Skin of body (tissue), 1 donor: ENCODE measurements at regions not wholly inside any gene's neighbourhood (a gene's known extent, or its start where the extent isn't known, plus 50 kb on each side); places are given as distances from the start of the nearest gene placed in this dataset.
"Not testable (repeated sequence)": the region's sequence is repeated elsewhere in the genome, so short reads cannot be mapped to it uniquely, and the experiment has no call there.

Experiments
- DNase-seq: peaks from one replicate; lab custom pipeline; 2025; lab: John Stamatoyannopoulos, UW

- DNase-seq: peak; percentile 58
Observed at GRCh38 chr1:10939654-10940450, 72.6 kb upstream of the TARDBP start.

- no peak for DNase-seq
Observed at GRCh38 chr1:10940451-10940804, 72.0 kb upstream of the TARDBP start.

- DNase-seq: no peak
Observed at GRCh38 chr1:10940838-10941237, 71.6 kb upstream of the TARDBP start.

GRCh38 chr1:10941891-10942541, 70.4 kb upstream of the TARDBP start:
- DNase-seq: peak; percentile 70

- no peak for DNase-seq
Observed at GRCh38 chr1:10942542-10942912, 69.9 kb upstream of the TARDBP start.

- DNase-seq: no peak
Observed at GRCh38 chr1:10943041-10943440, 69.4 kb upstream of the TARDBP start.

GRCh38 chr1:10943991-10944730, 68.3 kb upstream of the TARDBP start:
- peak; percentile 45 for DNase-seq

GRCh38 chr1:10945991-10946509, 66.4 kb upstream of the TARDBP start:
- no peak for DNase-seq

- DNase-seq: no peak
Observed at GRCh38 chr1:10947181-10947580, 65.3 kb upstream of the TARDBP start.

- no peak for DNase-seq
Observed at GRCh38 chr1:10947691-10948462, 64.6 kb upstream of the TARDBP start.

GRCh38 chr1:10948463-10948775, 64.0 kb upstream of the TARDBP start:
- no peak for DNase-seq

GRCh38 chr1:10950316-10951172, 61.9 kb upstream of the TARDBP start:
- DNase-seq: no peak

- DNase-seq: not testable (repeated sequence)
Observed at GRCh38 chr1:10951298-10951697, 61.2 kb upstream of the TARDBP start.

- no peak for DNase-seq
Observed at GRCh38 chr1:10951961-10952360, 60.5 kb upstream of the TARDBP start.

- DNase-seq: no peak
Observed at GRCh38 chr1:10953505-10954193, 58.8 kb upstream of the TARDBP start.

- no peak for DNase-seq
Observed at GRCh38 chr1:10957133-10957532, 55.3 kb upstream of the TARDBP start.

- no peak for DNase-seq
Observed at GRCh38 chr1:10958614-10959013, 53.8 kb upstream of the TARDBP start.

- peak; percentile 28 for DNase-seq
Observed at GRCh38 chr1:10960411-10961299, 51.8 kb upstream of the TARDBP start.

- DNase-seq: no peak
Observed at GRCh38 chr1:10961300-10961833, 51.1 kb upstream of the TARDBP start.
